Neural cell (in vitro differentiated cells): ENCODE measurements at regions not wholly inside any gene's neighbourhood (a gene's known extent, or its start where the extent isn't known, plus 50 kb on each side); places are given as distances from the start of the nearest gene placed in this dataset.

Experiments used
- H2AFZ ChIP-seq: fragments of 200-600, 300-800 bp; sonication (generic), shearing (Covaris generic); 2 replicates; pipeline ENCODE4 v1.6.0; 2014; ENCODE audit warnings: low read depth, mild to moderate bottlenecking, antibody characterized with exemption, low read length, moderate library complexity
- H3F3A ChIP-seq: fragments of 200-600 bp; shearing (Covaris generic); 2 replicates; pipeline ENCODE4 v1.6.1; 2016; ENCODE audit warnings: mild to moderate bottlenecking, moderate library complexity, mixed read lengths, antibody characterized with exemption, low read length; ENCODE audit not compliant: insufficient read depth, poor library complexity, severe bottlenecking
- H3K27ac ChIP-seq: fragments of 200-600, 300-800 bp; sonication (generic), shearing (Covaris generic); 2 replicates; pipeline ENCODE4 v1.5.1; 2014; ENCODE audit warnings: mild to moderate bottlenecking, low read length, moderate library complexity
- H3K27me3 ChIP-seq: fragments of 300-800, 200-600 bp; sonication (generic), shearing (Covaris generic); 2 replicates; pipeline ENCODE4 v1.6.0; 2014; ENCODE audit warnings: mild to moderate bottlenecking, low read depth, low read length, moderate library complexity; ENCODE audit not compliant: insufficient read depth
- H3K36me3 ChIP-seq: fragments of 300-800, 200-600 bp; sonication (generic), shearing (Covaris generic); 2 replicates; pipeline ENCODE4 v1.5.1; 2014; ENCODE audit warnings: mild to moderate bottlenecking, antibody characterized with exemption, low read length, moderate library complexity; ENCODE audit not compliant: insufficient read depth
- H3K4me2 ChIP-seq: fragments of 300-800, 200-600 bp; sonication (generic), shearing (Covaris generic); 2 replicates; pipeline ENCODE4 v1.6.0; 2014; ENCODE audit warnings: mild to moderate bottlenecking, low read length
- H3K4me3 ChIP-seq: fragments of 300-800, 200-600 bp; sonication (generic), shearing (Covaris generic); 2 replicates; pipeline ENCODE4 v1.5.1; 2014; ENCODE audit warnings: mild to moderate bottlenecking, low read length, moderate library complexity
- H3K79me2 ChIP-seq: fragments of 200-600 bp; shearing (Covaris generic); replicated peaks from 2 replicates; pipeline ENCODE4 v1.6.0; 2014; ENCODE audit warnings: mild to moderate bottlenecking, low read length, moderate library complexity; ENCODE audit not compliant: insufficient read depth
- H3K9ac ChIP-seq: fragments of 300-800, 200-600 bp; sonication (generic), shearing (Covaris generic); 2 replicates; pipeline ENCODE4 v1.6.1; 2016; ENCODE audit warnings: mild to moderate bottlenecking, low read length, mixed read lengths
- H3K9me2 ChIP-seq: fragments of 200-600 bp; shearing (Covaris generic); 2 replicates; pipeline ENCODE4 v1.6.1; 2016; ENCODE audit warnings: mild to moderate bottlenecking, low read length, mixed read lengths; ENCODE audit not compliant: insufficient read depth
- H3K9me3 ChIP-seq: fragments of 200-600, 300-800 bp; sonication (generic), shearing (Covaris generic); 2 replicates; pipeline ENCODE4 v1.6.1; 2016; ENCODE audit warnings: mild to moderate bottlenecking, mixed run types, low read length, moderate library complexity, mixed read lengths
- H4K20me1 ChIP-seq: fragments of 200-600 bp; shearing (Covaris generic); 2 replicates; pipeline ENCODE4 v1.6.1; 2016; ENCODE audit warnings: mild to moderate bottlenecking, mixed run types; ENCODE audit not compliant: insufficient read depth
- EP300 ChIP-seq: fragments of 450-650 bp; conservative IDR thresholded peaks from 2 replicates; pipeline ENCODE4 v1.6.1; 2014; ENCODE audit warnings: antibody characterized with exemption, mild to moderate bottlenecking, moderate library complexity; ENCODE audit not compliant: poor library complexity, severe bottlenecking
- EZH2 ChIP-seq: fragments of 200-600, 300-800 bp; shearing (Covaris generic), sonication (generic); IDR thresholded peaks from 2 replicates; pipeline ENCODE4 v1.6.1; 2014; ENCODE audit warnings: antibody characterized with exemption, low read length, borderline replicate concordance, mild to moderate bottlenecking; ENCODE audit not compliant: insufficient read depth, poor library complexity, severe bottlenecking
- MXI1 ChIP-seq: fragments of 450-650 bp; conservative IDR thresholded peaks from 2 replicates; pipeline ENCODE4 v1.6.1; 2014; ENCODE audit warnings: antibody characterized with exemption, mild to moderate bottlenecking; ENCODE audit not compliant: poor library complexity, severe bottlenecking
- POLR2AphosphoS5 ChIP-seq: IDR thresholded peaks from 2 replicates; pipeline ENCODE4 v1.6.1; 2012
- RAD21 ChIP-seq: fragments of 450-650 bp; conservative IDR thresholded peaks from 2 replicates; pipeline ENCODE4 v1.6.1; 2014; ENCODE audit warnings: antibody characterized with exemption, mild to moderate bottlenecking, moderate library complexity
- REST ChIP-seq: IDR thresholded peaks from 2 replicates; pipeline ENCODE4 v1.6.1; 2012; ENCODE audit warnings: borderline replicate concordance
- SMC3 ChIP-seq: fragments of 450-650 bp; conservative IDR thresholded peaks from 2 replicates; pipeline ENCODE4 v1.6.1; 2014; ENCODE audit warnings: antibody characterized with exemption, mild to moderate bottlenecking, moderate library complexity; ENCODE audit not compliant: poor library complexity
- TAF1 ChIP-seq: IDR thresholded peaks from 2 replicates; pipeline ENCODE4 v1.6.1; 2012; ENCODE audit warnings: low read depth
- TF ChIP-seq, protein P1 (sequence below): fragments of 450-650 bp; IDR thresholded peaks from 2 replicates; pipeline ENCODE4 v1.5.1; 2014; ENCODE audit warnings: antibody characterized with exemption, mild to moderate bottlenecking, moderate library complexity; ENCODE audit not compliant: poor library complexity, severe bottlenecking

DNA sequence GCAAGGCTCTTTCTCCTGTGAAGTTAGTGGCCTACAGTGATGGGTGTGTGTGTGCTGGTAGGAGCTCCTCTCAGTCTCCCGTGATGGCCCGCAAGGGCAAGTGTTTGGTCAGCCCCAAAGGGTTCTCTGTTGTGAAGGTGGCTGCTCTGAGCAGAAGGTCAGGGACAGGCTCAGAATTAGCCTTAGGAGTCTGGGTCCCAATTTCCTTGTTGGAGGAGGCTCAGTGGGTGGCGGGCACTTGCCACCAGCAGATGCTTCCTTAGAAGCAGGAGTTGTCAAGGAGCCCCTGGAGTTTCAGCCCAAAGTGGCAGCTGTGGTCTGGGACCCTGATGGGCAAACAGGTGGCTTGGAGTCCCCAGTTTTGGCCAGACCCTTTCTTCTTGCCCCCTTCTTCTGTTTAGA lies 154.4 kb downstream of the MACROH2A1 start:
- Histone ChIP-seq H3K9ac (no peak overlapping the region), H3K27ac (no peak overlapping the region), H3K4me3 (no peak overlapping the region), H4K20me1 (no peaks in the 10 kb centered on the region), H3K9me3 (no peaks in the 10 kb centered on the region), H3F3A (no peaks in the 10 kb centered on the region), H3K79me2 (no peaks in the 10 kb centered on the region), H3K36me3 (no peaks in the 10 kb centered on the region), H3K9me2 (no peaks in the 10 kb centered on the region), H3K4me2 (no peak overlapping the region), H2AFZ (no peak overlapping the region), H3K27me3 (no peaks in the 10 kb centered on the region)
- TF ChIP-seq EZH2 (no peak), EP300 (no peak), TAF1 (no peak), POLR2AphosphoS5 (no peak), MXI1 (no peak), REST (no peak), SMC3 (no peak), RAD21 (no peak)
- TF ChIP-seq, protein P1, sequence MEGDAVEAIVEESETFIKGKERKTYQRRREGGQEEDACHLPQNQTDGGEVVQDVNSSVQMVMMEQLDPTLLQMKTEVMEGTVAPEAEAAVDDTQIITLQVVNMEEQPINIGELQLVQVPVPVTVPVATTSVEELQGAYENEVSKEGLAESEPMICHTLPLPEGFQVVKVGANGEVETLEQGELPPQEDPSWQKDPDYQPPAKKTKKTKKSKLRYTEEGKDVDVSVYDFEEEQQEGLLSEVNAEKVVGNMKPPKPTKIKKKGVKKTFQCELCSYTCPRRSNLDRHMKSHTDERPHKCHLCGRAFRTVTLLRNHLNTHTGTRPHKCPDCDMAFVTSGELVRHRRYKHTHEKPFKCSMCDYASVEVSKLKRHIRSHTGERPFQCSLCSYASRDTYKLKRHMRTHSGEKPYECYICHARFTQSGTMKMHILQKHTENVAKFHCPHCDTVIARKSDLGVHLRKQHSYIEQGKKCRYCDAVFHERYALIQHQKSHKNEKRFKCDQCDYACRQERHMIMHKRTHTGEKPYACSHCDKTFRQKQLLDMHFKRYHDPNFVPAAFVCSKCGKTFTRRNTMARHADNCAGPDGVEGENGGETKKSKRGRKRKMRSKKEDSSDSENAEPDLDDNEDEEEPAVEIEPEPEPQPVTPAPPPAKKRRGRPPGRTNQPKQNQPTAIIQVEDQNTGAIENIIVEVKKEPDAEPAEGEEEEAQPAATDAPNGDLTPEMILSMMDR, result no peak

DNA sequence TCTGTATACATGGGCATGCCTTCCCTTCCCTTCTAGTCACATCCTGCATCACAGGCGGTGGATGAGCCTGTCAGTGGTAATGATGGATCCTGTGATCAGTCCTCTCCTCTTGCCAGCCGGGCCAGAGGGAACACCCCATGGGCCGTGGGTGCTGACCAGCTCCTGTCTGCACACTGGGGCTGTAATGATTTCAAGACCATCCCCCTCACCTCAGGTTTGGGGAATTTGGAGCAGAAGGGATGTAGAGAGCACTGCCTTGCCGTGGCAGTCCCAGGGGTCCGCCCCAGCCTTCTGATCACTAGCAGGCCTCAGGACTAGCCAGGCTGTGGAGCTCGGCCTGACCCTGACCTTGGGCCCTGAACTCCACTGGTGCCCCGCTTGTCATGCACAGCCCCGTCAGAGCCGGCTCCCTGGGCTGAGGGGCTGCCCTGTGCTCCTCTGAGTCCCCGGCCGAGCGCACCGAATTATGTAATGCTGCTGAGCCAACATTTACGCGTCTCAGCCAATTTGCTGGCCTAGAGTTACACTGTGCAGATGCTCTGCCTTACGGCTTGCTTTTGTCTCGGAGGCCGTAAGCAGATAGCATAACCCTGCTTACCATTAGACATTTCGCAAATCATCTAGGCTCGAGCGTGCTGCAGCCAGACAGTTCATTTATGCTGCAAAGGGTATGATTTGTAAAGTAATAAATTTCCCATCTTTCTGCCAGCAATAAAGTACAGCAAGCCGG lies 155.3 kb downstream of the MACROH2A1 start:
- no peak overlapping the region for H3K9ac ChIP-seq
- H3K4me3 ChIP-seq, result no peak overlapping the region
- no peaks in the 10 kb centered on the region for H3F3A ChIP-seq
- H3K4me2 ChIP-seq, result no peak overlapping the region
- no peaks in the 10 kb centered on the region for H4K20me1 ChIP-seq
- H3K9me3 ChIP-seq, result no peaks in the 10 kb centered on the region
- no peaks in the 10 kb centered on the region for H3K27me3 ChIP-seq
- H2AFZ ChIP-seq, result no peak overlapping the region
- H3K9me2 ChIP-seq, result no peaks in the 10 kb centered on the region
- H3K27ac ChIP-seq, result no peak overlapping the region
- H3K79me2 ChIP-seq, result no peaks in the 10 kb centered on the region
- H3K36me3 ChIP-seq, result no peaks in the 10 kb centered on the region
- TF ChIP-seq TAF1, result no peak
- no peak for TF ChIP-seq EP300
- TF ChIP-seq MXI1, result no peak
- TF ChIP-seq POLR2AphosphoS5, result no peak
- TF ChIP-seq RAD21, result no peak
- TF ChIP-seq, protein P1, result no peak
- TF ChIP-seq EZH2, result no peak
